Endothelial cell of umbilical vein (primary cell): ENCODE measurements at regions not wholly inside any gene's neighbourhood (a gene's known extent, or its start where the extent isn't known, plus 50 kb on each side); places are given as distances from the start of the nearest gene placed in this dataset.

Experiments used
- BruUV-seq: library from RNA; stranded (reverse); fragments of 400-500 nt; replicated peaks from 2 replicates; lab custom pipeline; 2021; lab: Mats Ljungman, UMichigan
- CTCF ChIA-PET: fragments of 300-600, 350-600 bp; sonication (Branson Sonifier 250); formaldehyde crosslinking; loops from one replicate; lab custom pipeline; 2021; ENCODE audit warnings: antibody characterized with exemption, inconsistent platforms; lab: Charles Lee
- POLR2A ChIA-PET: fragments of 300-600, 350-600 bp; sonication (Branson Sonifier 250); formaldehyde crosslinking; loops from one replicate; lab custom pipeline; 2021; ENCODE audit warnings: antibody characterized with exemption, inconsistent platforms; lab: Charles Lee
- DNase-seq: peaks from one replicate; pipeline ENCODE4 v3.0.0-alpha.2; 2011; ENCODE audit warnings: low read depth, low spot score
- FAIRE-seq: peaks from 2 replicates; lab custom pipeline; 2011; peaks lifted over from hg19 to GRCh38; lab: Jason Lieb, UNC
- H2AFZ ChIP-seq: 2 replicates; pipeline ENCODE4 v1.6.0; 2012; ENCODE audit warnings: low read depth, low read length, control low read depth, inconsistent platforms
- H3K27ac ChIP-seq: 2 replicates; pipeline ENCODE4 v1.5.1; 2011; ENCODE audit warnings: low read depth, mild to moderate bottlenecking, control low read depth, low read length, moderate library complexity; ENCODE audit not compliant: insufficient read depth
- H3K27me3 ChIP-seq, 2 experiments: 2 replicates each; pipeline versions ENCODE4 v1.6.0 to v1.6.1; 2011; ENCODE audit warnings: low read length in 2 of 2, mixed read lengths in 1 of 2; ENCODE audit not compliant: control insufficient read depth in 2 of 2, insufficient read depth in 2 of 2
- H3K36me3 ChIP-seq, 2 experiments: 2 replicates in 1 of 2; 3 replicates in 1 of 2; pipeline ENCODE4 v1.5.1; 2011; ENCODE audit warnings: low read length in 2 of 2, mild to moderate bottlenecking in 1 of 2, moderate library complexity in 1 of 2; ENCODE audit not compliant: control insufficient read depth in 2 of 2, insufficient read depth in 2 of 2; ENCODE audit errors: extremely low read depth in 1 of 2
- H3K4me1 ChIP-seq: 3 replicates; pipeline ENCODE4 v1.5.1; 2011; ENCODE audit warnings: mild to moderate bottlenecking, low read length; ENCODE audit not compliant: control insufficient read depth, insufficient read depth; ENCODE audit errors: extremely low read depth
- H3K4me2 ChIP-seq: 2 replicates; pipeline ENCODE4 v1.6.1; 2011; ENCODE audit warnings: low read length, control low read depth, mixed read lengths; ENCODE audit not compliant: insufficient read depth
- H3K4me3 ChIP-seq, 3 experiments: fragments of 200-600 bp in 1 of 3; sonication (generic), shearing (Covaris generic) in 1 of 3; replicated peaks in 1 of 3; 2 replicates each; pipeline ENCODE4 v1.5.1; 2011 to 2016; ENCODE audit warnings: control low read depth in 3 of 3, low read length in 3 of 3, mild to moderate bottlenecking in 2 of 3, inconsistent platforms in 1 of 3, low read depth in 1 of 3, moderate library complexity in 1 of 3; ENCODE audit not compliant: insufficient read depth in 1 of 3
- H3K79me2 ChIP-seq: 2 replicates; pipeline ENCODE4 v1.6.0; 2012; ENCODE audit warnings: low read length, inconsistent platforms; ENCODE audit not compliant: control insufficient read depth, insufficient read depth
- H3K9ac ChIP-seq: replicated peaks from 2 replicates; pipeline ENCODE3; 2011; ENCODE audit warnings: low read length, control low read depth; ENCODE audit not compliant: insufficient read depth; ENCODE audit errors: extremely low read depth
- H3K9me1 ChIP-seq: replicated peaks from 3 replicates; pipeline ENCODE4 v1.6.0; 2011; ENCODE audit warnings: mild to moderate bottlenecking, low read length; ENCODE audit not compliant: control insufficient read depth, insufficient read depth; ENCODE audit errors: extremely low read depth
- H3K9me3 ChIP-seq: replicated peaks from 2 replicates; pipeline ENCODE4 v1.5.1; 2012; ENCODE audit warnings: low read length, inconsistent platforms; ENCODE audit not compliant: control insufficient read depth, insufficient read depth
- H4K20me1 ChIP-seq: replicated peaks from 2 replicates; pipeline ENCODE3; 2011; ENCODE audit warnings: mild to moderate bottlenecking, low read length; ENCODE audit not compliant: control insufficient read depth, insufficient read depth; ENCODE audit errors: extremely low read depth
- EZH2 ChIP-seq: IDR thresholded peaks from 2 replicates; pipeline ENCODE4 v1.6.1; 2012; ENCODE audit warnings: borderline replicate concordance, low read depth, mild to moderate bottlenecking, moderate library complexity, low read length, inconsistent platforms; ENCODE audit not compliant: severe bottlenecking
- FOS ChIP-seq: IDR thresholded peaks from 2 replicates; pipeline ENCODE4 v1.6.1; 2011; ENCODE audit warnings: mild to moderate bottlenecking, low read length, moderate library complexity, borderline replicate concordance; ENCODE audit not compliant: insufficient read depth
- MYC ChIP-seq: IDR thresholded peaks from one replicate; pipeline ENCODE4 v1.6.1; 2011; ENCODE audit warnings: mild to moderate bottlenecking, low read depth, low read length
- POLR2A ChIP-seq: IDR thresholded peaks from 2 replicates; pipeline ENCODE4 v1.6.1; 2012; ENCODE audit warnings: low read depth, mild to moderate bottlenecking, control low read depth, low read length
- POLR2AphosphoS5 ChIP-seq: IDR thresholded peaks from 2 replicates; pipeline ENCODE4 v1.6.1; 2012; ENCODE audit warnings: low read depth, mild to moderate bottlenecking, control low read depth, low read length, moderate library complexity; ENCODE audit not compliant: insufficient read depth
- dilution Hi-C: fragments of 300-500 bp; cut with MboI; formaldehyde crosslinking; loops from one replicate; pipeline ENCODE4 v1.15.0; 2019; ENCODE audit warnings: low sequenced_read_pairs; ENCODE audit not compliant: extremely low pct_ligation_motif_present
- intact Hi-C: fragments of 100-400 bp; cut with micrococcal nuclease; formaldehyde crosslinking; loops from one replicate; pipeline ENCODE4 v1.10.0; 2022
- TF ChIP-seq, protein P1 (sequence below), 2 donors: IDR thresholded peaks; 1 replicate in 1 of 2; 2 replicates in 1 of 2; pipeline ENCODE4 v1.5.1; 2011; ENCODE audit warnings: low read length in 2 of 2, mild to moderate bottlenecking in 2 of 2, moderate library complexity in 2 of 2, control low read depth in 1 of 2, inconsistent platforms in 1 of 2, low read depth in 1 of 2; ENCODE audit not compliant: insufficient read depth in 1 of 2; ENCODE audit errors: extremely low read depth in 1 of 2

DNA sequence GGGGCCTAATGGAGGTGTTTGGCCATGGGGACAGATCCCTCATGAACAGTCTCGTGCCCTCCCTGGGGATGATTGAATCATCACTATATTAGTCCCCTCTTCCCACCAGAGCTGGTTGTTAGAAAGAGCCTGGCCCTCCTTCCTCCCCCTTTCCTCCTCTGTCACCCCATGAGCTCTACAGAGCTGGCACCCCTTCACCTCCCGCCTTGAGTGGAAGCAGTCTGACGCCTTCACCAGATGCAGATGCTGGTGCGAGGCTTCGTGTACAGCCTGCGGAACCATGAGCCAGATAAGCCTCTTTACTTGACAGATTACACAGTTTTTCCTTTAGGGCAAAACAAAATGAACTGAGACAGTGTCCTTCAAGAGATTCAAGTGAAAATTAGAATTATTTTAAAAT is 74.4 kb upstream of the RIPOR2 start:
- intact Hi-C loops: loop anchor here (5.0 to 10.0 kb wide), 3 partner anchors 127 to 295 kb away; partner anchors contain the start of gene C6orf62

DNA sequence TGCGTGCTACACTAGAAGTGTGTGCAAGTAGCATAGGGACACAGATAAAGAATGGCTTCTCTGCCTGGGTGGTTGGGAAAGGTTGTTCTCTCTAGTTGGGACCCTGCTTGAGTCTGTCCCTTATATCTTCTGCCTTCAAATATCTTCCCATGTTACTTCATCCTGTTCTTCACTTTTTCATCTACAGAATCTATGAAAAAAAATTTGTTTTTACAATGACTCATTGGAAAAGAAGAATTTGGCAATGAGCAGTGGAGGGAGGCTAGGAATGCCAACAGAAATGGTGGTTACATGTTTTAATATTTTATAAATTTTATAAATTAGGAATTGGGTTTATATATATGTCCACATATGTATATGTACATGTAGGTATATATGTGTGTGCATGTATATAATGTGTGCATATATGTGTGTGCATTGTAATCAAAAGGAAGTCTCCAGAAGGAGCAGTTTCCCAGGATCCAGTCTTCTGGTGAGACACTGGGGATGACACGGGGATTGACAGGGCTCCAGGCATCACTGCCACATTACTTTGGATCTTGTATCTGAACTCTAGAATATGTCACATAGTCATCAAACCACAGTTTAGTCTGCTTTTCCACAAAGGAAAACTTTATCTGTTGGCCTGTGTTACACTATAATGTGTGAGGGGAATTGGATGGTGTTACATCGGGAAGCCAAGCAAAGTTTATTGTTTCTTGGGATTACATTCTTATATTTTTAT is 75.3 kb upstream of the RIPOR2 start:
- dilution Hi-C loops: no loop called here
- Histone ChIP-seq H3K27ac (no peak overlapping the region), H3K4me3 (no peak overlapping the region)

More for the DNA sequence above, 74.4 kb upstream of the RIPOR2 start:
- no peak for TF ChIP-seq POLR2AphosphoS5
- TF ChIP-seq POLR2A: no peak
- TF ChIP-seq FOS: no peak
- ChIA-PET CTCF (interaction anchor here (1.2 kb wide), 1 partner anchor 43 kb away, joined by 3 read pairs; no protein-coding TSS in a partner anchor), POLR2A (no interaction called here)
- H3K9ac ChIP-seq: no peak overlapping the region
- no peaks in the 10 kb centered on the region for H3K27me3 ChIP-seq
- H3K79me2 ChIP-seq: no peaks in the 10 kb centered on the region
- BruUV-seq: no TSS peak
- no peaks in the 10 kb centered on the region for H3K9me1 ChIP-seq
- no peak overlapping the region for H3K27ac ChIP-seq
- no peaks in the 10 kb centered on the region for H3K9me3 ChIP-seq
- FAIRE-seq (no peak), DNase-seq (no peak)
- dilution Hi-C loops: no loop called here
- H3K4me3 ChIP-seq: no peak overlapping the region
- H3K4me1 ChIP-seq: peaks cover 31% of the 10 kb centered on the region
- no peaks in the 10 kb centered on the region for H3K36me3 ChIP-seq
- no peak overlapping the region for H3K4me2 ChIP-seq
- no peaks in the 10 kb centered on the region for H4K20me1 ChIP-seq
- H2AFZ ChIP-seq: no peak overlapping the region

More for the DNA sequence above, 75.3 kb upstream of the RIPOR2 start:
- Histone ChIP-seq H3K4me2 (no peak overlapping the region), H4K20me1 (no peaks in the 10 kb centered on the region), H3K79me2 (no peaks in the 10 kb centered on the region), H3K9me3 (no peaks in the 10 kb centered on the region), H3K9me1 (no peaks in the 10 kb centered on the region), H3K27me3 (no peaks in the 10 kb centered on the region), H2AFZ (no peak overlapping the region), H3K36me3 (no peaks in the 10 kb centered on the region), H3K9ac (no peak overlapping the region), H3K4me1 (peaks cover 31% of the 10 kb centered on the region)
- POLR2A ChIA-PET: no interaction called here
- CTCF ChIA-PET: no interaction called here
- no TSS peak for BruUV-seq
- intact Hi-C loops: loop anchor here (5.0 to 10.0 kb wide), 3 partner anchors 126 to 296 kb away; partner anchors contain the start of gene C6orf62
- TF ChIP-seq, protein P1, sequence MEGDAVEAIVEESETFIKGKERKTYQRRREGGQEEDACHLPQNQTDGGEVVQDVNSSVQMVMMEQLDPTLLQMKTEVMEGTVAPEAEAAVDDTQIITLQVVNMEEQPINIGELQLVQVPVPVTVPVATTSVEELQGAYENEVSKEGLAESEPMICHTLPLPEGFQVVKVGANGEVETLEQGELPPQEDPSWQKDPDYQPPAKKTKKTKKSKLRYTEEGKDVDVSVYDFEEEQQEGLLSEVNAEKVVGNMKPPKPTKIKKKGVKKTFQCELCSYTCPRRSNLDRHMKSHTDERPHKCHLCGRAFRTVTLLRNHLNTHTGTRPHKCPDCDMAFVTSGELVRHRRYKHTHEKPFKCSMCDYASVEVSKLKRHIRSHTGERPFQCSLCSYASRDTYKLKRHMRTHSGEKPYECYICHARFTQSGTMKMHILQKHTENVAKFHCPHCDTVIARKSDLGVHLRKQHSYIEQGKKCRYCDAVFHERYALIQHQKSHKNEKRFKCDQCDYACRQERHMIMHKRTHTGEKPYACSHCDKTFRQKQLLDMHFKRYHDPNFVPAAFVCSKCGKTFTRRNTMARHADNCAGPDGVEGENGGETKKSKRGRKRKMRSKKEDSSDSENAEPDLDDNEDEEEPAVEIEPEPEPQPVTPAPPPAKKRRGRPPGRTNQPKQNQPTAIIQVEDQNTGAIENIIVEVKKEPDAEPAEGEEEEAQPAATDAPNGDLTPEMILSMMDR (IDR thresholded peaks at IDR 0.05; ENCODE audit: extremely low read depth in 1 of 2, insufficient read depth in 1 of 2, low read depth in 1 of 2, low read length in 2 of 2): no peak
- TF ChIP-seq EZH2: no peak
- TF ChIP-seq FOS: peak; percentile 39
- TF ChIP-seq MYC: no peak
- peak; percentile 29 for DNase-seq
- FAIRE-seq: peak; percentile 63
